Embryonic facial prominence (tissue), 1 donor: ENCODE measurements at regions not wholly inside any gene's neighbourhood (a gene's known extent, or its start where the extent isn't known, plus 50 kb on each side); places are given as distances from the start of the nearest gene placed in this dataset.

ENCODE experiments used
- DNase-seq: peaks from one replicate; pipeline ENCODE4 v3.0.0-alpha.2; 2016; ENCODE audit errors: extremely low spot score

DNA sequence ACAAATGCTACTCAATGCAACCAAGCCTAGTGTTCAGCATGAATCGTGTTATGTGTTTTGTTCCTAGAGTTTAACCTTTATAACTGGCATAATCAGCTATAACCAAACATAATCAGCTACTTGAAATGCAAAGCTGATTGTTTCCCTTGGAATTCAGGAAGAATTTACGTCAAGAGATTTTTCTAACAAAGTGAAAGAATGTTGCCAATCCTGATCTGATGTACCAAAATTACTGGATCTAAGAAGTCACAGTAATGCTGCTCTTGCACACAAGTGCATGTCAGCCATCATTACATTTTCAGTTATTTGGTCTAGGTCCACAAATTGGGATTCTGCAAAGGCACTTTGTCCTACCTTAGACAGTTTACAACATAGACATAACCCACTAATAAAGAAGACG lies 662.3 kb upstream of the SEMA6A start:
- DNase-seq: no peak

GRCh38 chr5:117235786-117236185 lies 661.2 kb upstream of the SEMA6A start:
- no peak for DNase-seq

DNA sequence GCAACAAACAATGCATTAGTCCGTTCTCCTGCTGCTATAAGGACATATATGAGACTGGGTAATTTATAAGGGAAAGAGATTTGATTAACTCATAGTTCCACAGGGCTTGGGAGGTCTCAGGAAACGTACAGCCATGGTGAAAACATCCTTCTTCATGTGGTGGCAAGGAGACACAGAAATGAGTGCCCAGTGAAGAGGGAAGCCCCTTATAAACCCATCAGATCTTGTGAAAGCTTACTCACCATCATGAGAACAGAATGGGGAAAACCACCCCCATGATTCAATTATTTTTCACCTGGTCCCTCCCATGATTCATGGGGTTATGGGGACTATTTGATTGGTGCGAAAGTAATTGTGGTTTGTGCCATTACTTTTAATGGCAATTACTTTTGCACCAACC lies 655.8 kb upstream of the SEMA6A start:
- DNase-seq: no peak

GRCh38 chr5:117220730-117221129 lies 646.1 kb upstream of the SEMA6A start:
- DNase-seq: no peak

DNA sequence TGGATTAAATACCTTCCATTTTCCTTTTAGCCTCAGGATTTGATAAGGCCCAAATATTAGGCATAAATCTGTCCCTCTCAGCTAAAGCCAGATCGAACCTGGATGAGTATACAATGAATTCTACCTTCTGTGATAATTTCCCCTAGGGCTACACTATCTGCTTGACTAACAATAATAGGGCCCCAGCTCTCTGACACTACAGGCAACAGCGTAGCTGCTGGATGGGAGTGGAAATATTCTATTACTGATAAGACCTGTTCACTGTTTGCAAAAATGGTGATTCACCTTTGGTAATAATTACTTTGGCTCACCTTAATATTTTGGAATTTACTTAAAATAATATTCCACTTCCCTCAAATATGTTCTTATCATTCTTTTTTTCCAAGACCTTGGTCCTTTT lies 644.2 kb upstream of the SEMA6A start:
- no peak for DNase-seq

DNA sequence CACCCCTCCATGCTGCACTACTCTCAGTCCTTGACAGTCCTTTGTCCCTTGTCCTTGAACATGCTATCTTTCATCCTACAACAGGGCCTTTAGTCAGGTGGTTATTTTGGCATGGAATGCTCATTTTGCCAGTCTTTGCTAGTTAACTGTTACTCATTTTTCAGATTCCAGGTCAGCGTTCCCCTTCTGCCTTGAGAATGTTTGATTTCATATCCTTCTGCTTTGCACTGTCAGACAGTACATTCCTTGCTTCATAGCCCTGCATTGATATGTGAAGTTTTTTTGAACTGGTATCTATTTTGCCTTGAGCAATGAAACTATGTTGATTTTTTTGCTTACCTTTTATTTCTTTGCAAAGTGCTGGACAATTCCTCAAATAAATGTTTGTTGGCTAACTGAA lies 638.2 kb upstream of the SEMA6A start:
- DNase-seq: no peak

DNA sequence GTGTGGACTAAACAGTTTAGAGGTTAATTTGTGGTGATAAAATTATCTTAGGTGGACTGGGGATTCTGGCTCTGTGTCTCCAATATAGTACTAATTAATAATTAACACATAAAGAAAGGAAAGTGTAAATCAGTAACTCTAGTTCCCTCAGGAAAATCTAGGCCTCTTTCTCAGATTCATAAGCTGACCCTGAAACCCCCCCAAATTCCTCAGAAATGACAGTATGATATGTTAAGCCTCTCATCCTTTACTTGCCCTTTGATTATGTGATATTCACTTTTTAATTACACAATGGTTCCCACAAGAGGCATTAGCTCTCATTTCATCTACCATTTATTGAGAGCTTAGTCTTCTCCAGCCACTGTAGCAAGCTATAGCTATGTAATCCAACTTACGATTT lies 636.2 kb upstream of the SEMA6A start:
- DNase-seq: no peak

DNA sequence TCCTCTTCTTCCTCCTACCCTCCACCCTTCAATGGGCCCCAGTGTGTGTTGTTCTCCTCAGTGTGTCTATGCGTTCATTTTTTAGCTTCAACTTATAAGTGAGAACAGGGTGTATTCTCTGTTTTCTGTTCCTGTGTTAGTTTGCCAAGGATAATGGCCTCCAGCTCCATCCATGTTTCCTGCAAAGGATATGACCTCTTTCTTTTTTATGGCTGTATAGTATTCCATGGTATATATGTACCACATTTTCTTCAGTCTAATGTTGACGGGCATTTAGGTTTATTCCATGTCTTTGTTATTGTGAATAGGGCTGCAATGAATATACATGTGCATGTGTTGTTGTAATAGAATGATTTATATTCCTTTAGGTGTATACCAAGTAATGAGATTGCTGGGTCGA lies 634.9 kb upstream of the SEMA6A start:
- no peak for DNase-seq

DNA sequence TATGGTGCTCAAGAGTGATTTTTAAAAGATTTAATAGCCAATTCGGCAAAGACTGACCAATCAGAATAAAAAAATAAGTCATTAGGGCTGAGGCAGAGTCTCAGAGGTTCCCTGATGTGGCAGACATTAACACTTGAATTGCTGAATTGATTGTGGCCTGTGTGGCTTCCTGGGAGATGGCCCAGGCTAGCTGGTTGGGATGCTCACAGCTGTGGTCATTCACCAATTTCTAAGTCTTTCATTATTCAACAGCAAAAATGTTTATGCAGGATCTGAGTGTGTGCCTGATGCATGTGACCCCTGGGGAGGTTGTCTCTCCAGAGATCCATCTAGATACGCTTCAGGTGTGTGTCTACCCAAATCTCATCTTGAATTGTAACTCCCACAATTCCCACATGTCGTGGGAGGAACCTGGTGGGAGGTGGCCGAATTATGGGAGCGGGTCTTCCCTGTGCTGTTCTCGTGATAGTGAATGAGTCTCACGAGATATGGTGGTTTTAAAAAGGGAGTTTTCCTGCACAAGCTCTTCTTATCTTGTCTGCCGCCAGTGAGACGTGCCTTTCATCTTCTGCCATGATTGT lies 632.6 kb upstream of the SEMA6A start:
- no peak for DNase-seq

DNA sequence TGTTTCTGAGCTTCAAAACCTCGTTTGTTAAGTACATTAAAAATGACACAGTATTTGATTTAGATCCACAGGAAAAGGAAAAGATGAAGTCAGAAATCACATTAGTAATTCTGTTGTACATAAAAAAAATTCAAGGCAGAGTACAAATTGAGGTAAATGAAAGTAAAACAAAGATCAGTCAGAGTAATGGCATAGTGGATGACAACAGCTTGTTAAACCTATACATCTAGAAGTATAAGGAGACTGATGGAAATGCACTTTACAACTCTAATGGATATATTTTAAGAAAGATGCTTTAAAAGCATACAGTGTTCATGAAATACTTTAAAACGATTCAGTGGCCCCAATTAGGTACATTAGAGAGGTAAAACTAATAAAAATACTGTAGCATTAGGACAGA lies 631.3 kb upstream of the SEMA6A start:
- DNase-seq: no peak

DNA sequence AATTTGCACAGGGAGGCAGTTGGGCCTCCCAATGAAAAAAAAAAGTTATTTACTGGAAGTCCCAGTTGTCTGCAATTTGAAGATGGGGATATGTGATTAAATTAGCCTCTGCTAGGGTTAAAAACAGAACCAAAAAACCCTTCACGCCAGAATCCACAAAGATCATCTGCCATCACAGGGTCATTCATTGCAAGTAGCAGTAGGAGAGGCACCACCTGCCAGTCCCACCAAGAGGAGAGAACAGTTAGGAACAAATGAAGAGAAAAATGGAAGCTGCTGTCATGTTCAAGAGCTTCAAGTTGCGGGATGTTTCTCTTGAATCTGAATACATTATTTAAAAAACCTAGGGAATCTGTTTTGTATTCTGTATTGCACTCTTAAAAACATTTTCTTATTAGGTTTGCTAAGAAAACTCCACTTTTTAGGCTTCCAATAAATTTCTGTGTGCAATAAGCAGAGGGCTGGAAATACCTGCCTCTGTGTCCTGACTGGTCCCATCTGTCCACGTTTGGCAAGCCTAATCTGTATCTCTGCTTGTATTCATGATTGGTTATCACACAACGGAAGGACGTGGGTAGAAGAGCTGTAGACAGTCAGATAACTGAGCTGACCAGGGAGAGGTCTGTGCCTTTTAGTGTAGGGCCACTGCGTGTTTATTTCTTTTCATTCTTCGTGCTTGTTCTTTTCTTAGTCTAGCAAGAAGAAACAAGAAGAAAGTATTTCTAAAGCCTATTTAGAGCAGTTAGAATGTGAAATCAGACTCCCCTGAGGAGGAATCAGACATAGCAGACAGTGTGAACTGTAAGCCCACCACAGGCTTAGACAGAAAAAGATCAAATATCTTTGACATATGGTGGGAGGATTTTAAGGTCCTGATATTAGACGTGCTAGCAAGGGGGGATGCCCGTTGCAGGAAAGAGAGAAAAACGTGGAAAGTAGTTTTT lies 630.6 kb upstream of the SEMA6A start:
- no peak for DNase-seq

DNA sequence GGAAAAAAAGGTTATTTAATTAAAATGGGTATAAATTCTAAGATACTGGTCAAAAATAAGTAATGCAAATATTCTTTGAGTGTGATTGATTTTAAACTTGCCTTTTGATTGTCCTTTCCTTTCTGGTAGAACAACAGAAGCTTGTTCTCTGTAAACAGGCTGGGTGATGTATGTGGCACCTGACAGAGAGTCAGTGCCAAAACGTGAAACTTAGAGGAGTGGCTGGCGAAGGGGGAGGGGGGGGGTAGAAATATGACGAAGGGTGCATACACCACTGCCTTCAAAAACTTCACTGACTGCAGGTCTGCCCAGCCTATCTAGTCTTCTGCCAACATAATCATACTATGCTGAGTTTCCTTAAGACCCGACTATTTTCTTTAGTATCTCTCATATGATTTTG lies 629.8 kb upstream of the SEMA6A start:
- DNase-seq: no peak

- DNase-seq: no peak
Measured at GRCh38 chr5:117203584-117203983, 629.0 kb upstream of the SEMA6A start.

DNA sequence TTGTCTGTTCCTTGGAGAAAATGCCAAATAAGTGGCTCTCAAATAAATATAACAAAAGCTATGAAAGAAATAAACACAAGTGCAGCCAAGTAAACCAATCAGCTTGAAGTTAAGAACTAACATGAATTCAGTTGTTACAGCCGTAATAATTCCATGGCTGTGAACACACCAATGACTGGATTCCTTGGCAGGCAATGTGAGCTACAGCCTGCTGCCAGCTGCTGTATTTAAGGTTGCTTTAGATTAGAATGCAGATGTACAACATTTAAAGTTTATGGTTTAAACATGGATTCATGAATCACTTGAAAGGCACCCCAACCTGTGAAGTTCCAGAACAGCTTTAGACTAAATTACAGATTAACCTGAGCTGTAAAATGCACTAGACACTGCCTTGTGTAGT lies 626.4 kb upstream of the SEMA6A start:
- no peak for DNase-seq

DNA sequence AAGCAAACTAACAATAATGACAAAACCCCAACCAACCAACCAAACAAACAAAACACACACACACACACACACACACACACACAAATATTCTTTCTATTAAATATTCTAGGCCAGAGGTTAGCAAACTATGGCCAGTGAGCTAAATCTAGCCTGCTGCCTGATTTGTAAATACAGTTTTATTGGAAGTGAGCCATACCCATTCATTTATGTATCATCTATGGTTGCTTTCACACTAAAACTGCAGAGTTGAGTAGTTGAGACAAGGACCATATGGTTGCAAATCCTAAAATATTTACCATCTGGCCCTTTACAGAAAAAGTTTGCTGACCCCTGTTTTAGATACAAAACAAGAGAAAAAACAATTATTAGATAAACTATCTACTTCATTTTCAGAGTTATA lies 620.5 kb upstream of the SEMA6A start:
- DNase-seq: no peak

DNA sequence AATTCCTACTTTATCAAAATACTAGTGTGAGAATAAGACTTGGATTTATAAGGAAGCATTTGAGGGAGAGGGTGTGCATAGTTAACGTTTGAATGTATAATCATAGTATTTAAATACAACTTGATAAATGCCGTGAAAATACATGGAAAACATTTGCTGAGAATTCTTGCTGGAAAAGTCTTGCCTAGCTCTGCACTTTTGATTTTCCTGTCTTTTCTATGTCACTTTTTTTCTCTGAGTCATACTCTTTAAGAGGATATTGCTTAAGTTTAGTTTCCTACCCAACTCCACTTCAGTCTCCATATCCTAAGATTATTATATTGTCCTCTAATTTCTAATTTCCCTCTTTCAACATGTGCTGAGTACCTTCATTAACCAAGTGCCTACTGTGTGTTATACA lies 616.6 kb upstream of the SEMA6A start:
- no peak for DNase-seq

DNA sequence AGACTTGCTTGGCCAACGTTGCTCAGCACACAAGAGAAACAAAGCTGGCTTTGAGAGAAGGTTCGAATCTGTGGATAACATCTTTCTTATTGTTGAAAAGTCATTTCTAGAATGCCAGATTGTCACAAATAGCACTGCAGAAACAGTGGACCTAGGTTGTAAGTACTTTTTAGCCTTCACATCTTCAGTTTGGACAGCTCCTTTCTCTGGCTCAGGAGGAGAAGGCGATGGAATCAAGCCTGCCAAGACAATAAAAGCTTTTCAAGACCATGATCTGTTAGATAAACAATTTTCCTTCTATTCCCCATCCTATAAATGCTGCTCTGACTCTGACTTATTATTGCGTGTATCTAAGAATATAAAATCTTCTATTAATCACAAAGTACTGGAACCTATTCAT lies 615.2 kb upstream of the SEMA6A start:
- no peak for DNase-seq

DNA sequence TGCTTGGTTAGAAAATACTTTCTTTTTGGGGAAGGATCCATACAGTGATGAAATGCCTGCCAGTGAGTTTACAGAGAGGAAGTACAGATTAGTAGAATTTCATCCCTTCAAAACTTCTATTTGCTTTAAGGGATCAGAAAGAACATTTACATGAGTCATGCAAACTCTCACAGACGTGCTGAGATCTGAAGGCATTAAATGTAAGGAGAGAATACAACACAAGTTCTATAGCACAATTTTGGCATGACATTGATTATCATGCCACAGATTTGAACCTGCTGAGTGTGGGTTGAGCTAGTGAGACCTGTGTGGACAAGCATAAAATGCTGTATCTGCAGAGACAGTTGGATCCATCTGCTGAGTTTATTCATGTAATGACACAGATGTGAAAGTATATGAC lies 613.6 kb upstream of the SEMA6A start:
- no peak for DNase-seq

GRCh38 chr5:117186751-117187150 lies 612.1 kb upstream of the SEMA6A start:
- no peak for DNase-seq

- DNase-seq: no peak
Measured at GRCh38 chr5:117183326-117183725, 608.7 kb upstream of the SEMA6A start.

DNA sequence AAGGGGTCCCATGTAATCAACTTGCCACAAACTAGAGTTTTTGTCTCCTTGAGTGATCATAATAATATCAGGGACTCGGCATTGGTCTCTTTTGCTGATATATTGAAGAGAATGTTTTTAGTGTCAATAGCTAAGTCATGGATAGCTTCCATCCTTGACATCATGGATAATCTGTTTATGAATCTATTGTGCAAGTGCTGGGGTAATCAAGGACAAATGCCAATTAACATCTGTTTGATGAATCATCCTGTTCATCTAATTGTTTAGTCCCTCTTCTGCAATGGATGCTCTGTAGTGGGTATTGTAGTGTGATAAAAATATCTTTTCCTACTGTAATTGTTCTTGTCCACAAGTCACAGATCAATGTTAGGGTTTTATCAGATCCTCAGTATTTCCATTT lies 607.5 kb upstream of the SEMA6A start:
- DNase-seq: no peak

DNA sequence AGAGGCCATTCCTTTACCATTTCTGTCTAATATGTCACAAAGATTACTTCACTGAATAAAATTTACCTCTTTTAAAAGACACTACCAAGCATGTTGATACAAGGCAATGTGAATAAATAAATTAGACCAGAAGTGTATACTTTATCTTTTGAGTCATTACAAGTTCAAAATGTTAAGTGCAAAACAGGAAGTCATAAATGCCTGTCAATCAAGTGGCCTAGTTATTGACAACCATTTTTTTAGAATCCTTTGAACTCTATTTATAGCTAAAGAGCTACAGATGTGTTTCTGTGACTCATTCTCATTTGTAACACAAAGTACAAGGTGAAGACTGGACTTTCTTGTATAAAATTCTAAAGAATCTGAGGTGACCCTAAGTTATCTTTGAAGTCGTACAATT lies 602.7 kb upstream of the SEMA6A start:
- no peak for DNase-seq

DNA sequence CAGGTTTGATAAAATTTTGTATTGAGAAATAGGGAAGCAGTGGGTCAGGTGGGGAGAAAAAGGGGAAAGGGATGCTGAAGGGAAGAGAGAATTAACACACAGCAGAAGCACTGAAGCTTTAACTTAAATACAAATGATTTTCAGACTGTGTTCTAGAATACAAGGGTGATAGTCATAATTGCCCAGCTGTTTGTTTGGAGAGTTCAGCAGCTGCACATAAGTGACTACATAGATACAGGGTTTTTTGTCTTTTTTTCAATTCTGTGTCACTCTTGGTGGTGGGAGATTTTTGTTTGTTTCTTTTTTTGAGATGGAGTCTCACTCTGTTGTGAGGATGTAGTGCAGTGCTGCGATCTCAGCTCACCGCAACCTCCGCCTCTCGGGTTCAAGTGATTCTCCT lies 590.4 kb upstream of the SEMA6A start:
- no peak for DNase-seq
